ENCODE measurements at regions not wholly inside any gene's neighbourhood (a gene's known extent, or its start where the extent isn't known, plus 50 kb on each side); places are given as distances from the start of the nearest gene placed in this dataset.

DNA sequence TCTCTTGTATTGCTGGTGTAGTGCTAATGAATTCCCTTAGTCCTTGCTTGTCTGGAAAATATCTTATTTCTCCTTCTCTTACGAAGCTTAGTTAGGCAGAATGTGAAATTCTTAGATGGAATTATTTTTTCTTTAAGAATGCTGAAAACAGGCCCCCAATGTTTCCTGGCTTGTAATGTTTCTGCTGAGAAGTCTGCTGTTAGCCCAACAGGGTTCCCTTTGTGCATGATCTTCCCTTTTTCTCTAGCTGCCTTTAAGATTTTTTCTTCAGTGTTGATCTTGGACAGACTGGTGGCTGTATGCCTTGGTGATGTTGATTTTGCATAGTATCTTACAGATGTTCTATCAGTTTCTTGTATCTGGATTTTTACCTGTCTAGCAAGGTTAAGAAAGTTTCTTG lies 191.3 kb upstream of the DMRTA1 start:
- TF ChIP-seq, protein P1, sequence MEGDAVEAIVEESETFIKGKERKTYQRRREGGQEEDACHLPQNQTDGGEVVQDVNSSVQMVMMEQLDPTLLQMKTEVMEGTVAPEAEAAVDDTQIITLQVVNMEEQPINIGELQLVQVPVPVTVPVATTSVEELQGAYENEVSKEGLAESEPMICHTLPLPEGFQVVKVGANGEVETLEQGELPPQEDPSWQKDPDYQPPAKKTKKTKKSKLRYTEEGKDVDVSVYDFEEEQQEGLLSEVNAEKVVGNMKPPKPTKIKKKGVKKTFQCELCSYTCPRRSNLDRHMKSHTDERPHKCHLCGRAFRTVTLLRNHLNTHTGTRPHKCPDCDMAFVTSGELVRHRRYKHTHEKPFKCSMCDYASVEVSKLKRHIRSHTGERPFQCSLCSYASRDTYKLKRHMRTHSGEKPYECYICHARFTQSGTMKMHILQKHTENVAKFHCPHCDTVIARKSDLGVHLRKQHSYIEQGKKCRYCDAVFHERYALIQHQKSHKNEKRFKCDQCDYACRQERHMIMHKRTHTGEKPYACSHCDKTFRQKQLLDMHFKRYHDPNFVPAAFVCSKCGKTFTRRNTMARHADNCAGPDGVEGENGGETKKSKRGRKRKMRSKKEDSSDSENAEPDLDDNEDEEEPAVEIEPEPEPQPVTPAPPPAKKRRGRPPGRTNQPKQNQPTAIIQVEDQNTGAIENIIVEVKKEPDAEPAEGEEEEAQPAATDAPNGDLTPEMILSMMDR (IDR thresholded peaks at IDR 0.05), result no peak
- TF ChIP-seq POLR2A (IDR thresholded peaks at IDR 0.05), result no peak

All from testis (tissue), 2 donors.